Peyer's patch (tissue), 4 donors: ENCODE measurements at regions not wholly inside any gene's neighbourhood (a gene's known extent, or its start where the extent isn't known, plus 50 kb on each side); places are given as distances from the start of the nearest gene placed in this dataset.

Experiments used
- CTCF ChIP-seq, 6 experiments: fragments of 450-650 bp in 4 of 6; fragments of 200-600 bp in 2 of 6; sonication (generic) in 1 of 6; IDR thresholded peaks; one replicate each; pipeline ENCODE4 v1.5.1; 2017 to 2019; ENCODE audit warnings: antibody characterized with exemption in 6 of 6, mild to moderate bottlenecking in 3 of 6, moderate library complexity in 1 of 6
- POLR2A ChIP-seq, 2 donors: fragments of 450-650 bp; IDR thresholded peaks; one replicate each; pipeline ENCODE4 v1.5.1; 2017; ENCODE audit warnings: antibody characterized with exemption in 2 of 2, mild to moderate bottlenecking in 2 of 2, moderate library complexity in 2 of 2

GRCh38 chr2:39925312-39925711 lies 146.3 kb upstream of the THUMPD2 start:
- TF ChIP-seq CTCF (IDR thresholded peaks at IDR 0.05) (no peak), POLR2A (IDR thresholded peaks at IDR 0.05) (no peak)
